ENCODE measurements at regions not wholly inside any gene's neighbourhood (a gene's known extent, or its start where the extent isn't known, plus 50 kb on each side); places are given as distances from the start of the nearest gene placed in this dataset.

GRCh38 chr2:8099267-8099582 lies 582.6 kb upstream of the ID2 start:
- intact Hi-C loops (cut with DNase I; ENCODE audit: low total_unique reads): no loop called here
- no peak for TF ChIP-seq POLR2AphosphoS5 (IDR thresholded peaks at IDR 0.05)
- no peak for TF ChIP-seq EP300 (IDR thresholded peaks at IDR 0.05)
- TF ChIP-seq CTCF (IDR thresholded peaks at IDR 0.05): no peak
- no peak for TF ChIP-seq POLR2A (IDR thresholded peaks at IDR 0.05)
- Histone ChIP-seq H3K36me3 (no peaks in the 10 kb centered on the region), H3K4me3 (no peak overlapping the region), H3K27me3 (no peaks in the 10 kb centered on the region), H3K4me1 (peaks cover 8 to 19% (median 14%) of the 10 kb centered on the region in 4 donors), H3K9me3 (no peaks in the 10 kb centered on the region), H3K27ac (no peak overlapping the region)
- WGBS, 5 donors: 87 to 96% (median 93%) methylated on average over 4 of the region's 4 CpGs
- no peak for DNase-seq

GRCh38 chr2:8101614-8102277 lies 580.1 kb upstream of the ID2 start:
- no peaks in the 10 kb centered on the region for H3K36me3 ChIP-seq
- H3K27me3 ChIP-seq: peaks cover 0 to 7% (median 0%) of the 10 kb centered on the region in 3 donors
- TF ChIP-seq EP300 (IDR thresholded peaks at IDR 0.05): no peak
- no peak for TF ChIP-seq POLR2A (IDR thresholded peaks at IDR 0.05)
- no peak for TF ChIP-seq POLR2AphosphoS5 (IDR thresholded peaks at IDR 0.05)
- no peak for TF ChIP-seq CTCF (IDR thresholded peaks at IDR 0.05)
- no peak overlapping the region for H3K27ac ChIP-seq
- no peak overlapping the region for H3K4me3 ChIP-seq
- H3K4me1 ChIP-seq: peaks cover 17 to 27% (median 21%) of the 10 kb centered on the region in 4 donors
- no peak for DNase-seq
- no peaks in the 10 kb centered on the region for H3K9me3 ChIP-seq
- 93 to 95% (median 93%) methylated on average over 2 of the region's 2 CpGs for WGBS, 5 donors
- intact Hi-C loops (cut with DNase I; ENCODE audit: low total_unique reads): no loop called here

GRCh38 chr2:8102470-8102869 lies 579.4 kb upstream of the ID2 start:
- Histone ChIP-seq H3K27me3 (peaks cover 0 to 7% (median 0%) of the 10 kb centered on the region in 3 donors), H3K4me1 (peaks cover 17 to 27% (median 21%) of the 10 kb centered on the region in 4 donors), H3K4me3 (no peak overlapping the region), H3K27ac (no peak overlapping the region), H3K36me3 (no peaks in the 10 kb centered on the region), H3K9me3 (no peaks in the 10 kb centered on the region)
- intact Hi-C loops (cut with DNase I; ENCODE audit: low total_unique reads): no loop called here
- WGBS, 5 donors: 92 to 96% (median 93%) methylated on average over 4 of the region's 4 CpGs
- TF ChIP-seq CTCF (IDR thresholded peaks at IDR 0.05): no peak
- TF ChIP-seq POLR2A (IDR thresholded peaks at IDR 0.05): no peak
- no peak for TF ChIP-seq EP300 (IDR thresholded peaks at IDR 0.05)
- TF ChIP-seq POLR2AphosphoS5 (IDR thresholded peaks at IDR 0.05): no peak
- DNase-seq: no peak

GRCh38 chr2:8103085-8103708 lies 578.7 kb upstream of the ID2 start:
- H3K4me1 ChIP-seq: peaks cover 17 to 27% (median 21%) of the 10 kb centered on the region in 4 donors
- H3K27ac ChIP-seq: no peak overlapping the region
- DNase-seq: peak in 1 of 2 donors; percentile 69
- no peaks in the 10 kb centered on the region for H3K36me3 ChIP-seq
- WGBS, 5 donors: 20 to 40% (median 32%) methylated on average over 6 of the region's 6 CpGs
- peak in 1 of 3 donors; percentile 74 for TF ChIP-seq POLR2AphosphoS5 (IDR thresholded peaks at IDR 0.05)
- no peak for TF ChIP-seq POLR2A (IDR thresholded peaks at IDR 0.05)
- no peaks in the 10 kb centered on the region for H3K9me3 ChIP-seq
- peaks cover 0 to 7% (median 0%) of the 10 kb centered on the region in 3 donors for H3K27me3 ChIP-seq
- intact Hi-C loops (cut with DNase I; ENCODE audit: low total_unique reads): no loop called here
- no peak overlapping the region for H3K4me3 ChIP-seq

- TF ChIP-seq POLR2A (IDR thresholded peaks at IDR 0.05): no peak
- Histone ChIP-seq H3K27ac (no peak overlapping the region), H3K4me3 (no peak overlapping the region), H3K9me3 (no peaks in the 10 kb centered on the region), H3K27me3 (peaks cover 0 to 12% (median 0%) of the 10 kb centered on the region in 3 donors), H3K36me3 (no peaks in the 10 kb centered on the region), H3K4me1 (peaks cover 17 to 27% (median 21%) of the 10 kb centered on the region in 4 donors)
- no peak for DNase-seq
- intact Hi-C loops (cut with DNase I; ENCODE audit: low total_unique reads): no loop called here
- 27 to 77% (median 65%) methylated on average over 1 of the region's 1 CpG for WGBS, 5 donors
These were observed 574.7 kb upstream of the ID2 start for GRCh38 chr2:8107150-8107549.
